Anterior cingulate cortex (tissue), 58 donors: ENCODE measurements at regions not wholly inside any gene's neighbourhood (a gene's known extent, or its start where the extent isn't known, plus 50 kb on each side); places are given as distances from the start of the nearest gene placed in this dataset.
"Not testable (repeated sequence)": the region's sequence is repeated elsewhere in the genome, so short reads cannot be mapped to it uniquely, and the experiment has no call there.

Source experiments
- DNase-seq, 58 donors: peaks; one replicate each; lab custom pipeline; 2025; lab: John Stamatoyannopoulos, UW

GRCh38 chr1:227417756-227418480 is 99.6 kb upstream of the CDC42BPA start:
- DNase-seq: no peak

GRCh38 chr1:227416156-227416830 is 98.0 kb upstream of the CDC42BPA start:
- DNase-seq: no peak

- DNase-seq: no peak
Observed at GRCh38 chr1:227415115-227415790, 97.0 kb upstream of the CDC42BPA start.

- DNase-seq: no peak
Observed at GRCh38 chr1:227411066-227411465, 92.8 kb upstream of the CDC42BPA start.

- DNase-seq: not testable (repeated sequence)
Observed at GRCh38 chr1:227406332-227406731, 88.0 kb upstream of the CDC42BPA start.

- DNase-seq: no peak
Observed at GRCh38 chr1:227403535-227403934, 85.2 kb upstream of the CDC42BPA start.

- no peak for DNase-seq
Observed at GRCh38 chr1:227401562-227402342, 83.5 kb upstream of the CDC42BPA start.

- no peak for DNase-seq
Observed at GRCh38 chr1:227399152-227399730, 80.9 kb upstream of the CDC42BPA start.

- no peak for DNase-seq
Observed at GRCh38 chr1:227397354-227397978, 79.2 kb upstream of the CDC42BPA start.

GRCh38 chr1:227396539-227397353 is 78.5 kb upstream of the CDC42BPA start:
- DNase-seq: no peak

- no peak for DNase-seq
Observed at GRCh38 chr1:227395426-227396028, 77.2 kb upstream of the CDC42BPA start.

GRCh38 chr1:227392984-227393764 is 74.9 kb upstream of the CDC42BPA start:
- DNase-seq: no peak

- DNase-seq: no peak
Observed at GRCh38 chr1:227391879-227392278, 73.6 kb upstream of the CDC42BPA start.

GRCh38 chr1:227391211-227391610 is 72.9 kb upstream of the CDC42BPA start:
- DNase-seq: no peak

- DNase-seq: no peak
Observed at GRCh38 chr1:227390525-227390924, 72.2 kb upstream of the CDC42BPA start.

GRCh38 chr1:227388214-227389168 is 70.2 kb upstream of the CDC42BPA start:
- DNase-seq: no peak

- no peak for DNase-seq
Observed at GRCh38 chr1:227379555-227379892, 61.2 kb upstream of the CDC42BPA start.
